Common myeloid progenitor, CD34-positive (primary cell): ENCODE measurements at regions not wholly inside any gene's neighbourhood (a gene's known extent, or its start where the extent isn't known, plus 50 kb on each side); places are given as distances from the start of the nearest gene placed in this dataset.
"Not testable (repeated sequence)": the region's sequence is repeated elsewhere in the genome, so short reads cannot be mapped to it uniquely, and the experiment has no call there.

Experiments used
- CTCF ChIA-PET: fragments of 350-600 bp; sonication (Branson Sonifier 250); formaldehyde crosslinking; loops from one replicate; lab custom pipeline; 2021; ENCODE audit warnings: antibody characterized with exemption; lab: Charles Lee
- POLR2A ChIA-PET: fragments of 350-600 bp; sonication (Branson Sonifier 250); formaldehyde crosslinking; loops from one replicate; lab custom pipeline; 2021; ENCODE audit warnings: antibody characterized with exemption; lab: Charles Lee
- DNase-seq, 3 donors: peaks; one replicate each; pipeline versions ENCODE4 v3.0.0 to v3.0.0-alpha.2; 2013
- H3K27ac ChIP-seq, 2 experiments: 1 replicate in 1 of 2; 2 replicates in 1 of 2; pipeline ENCODE4 v1.7.0; 2013; ENCODE audit warnings: inconsistent platforms in 2 of 2, low read length in 2 of 2, mild to moderate bottlenecking in 2 of 2, low read depth in 1 of 2, moderate library complexity in 1 of 2; ENCODE audit not compliant: severe bottlenecking in 2 of 2, insufficient read depth in 1 of 2, poor library complexity in 1 of 2
- H3K27me3 ChIP-seq, 5 experiments: replicated peaks in 2 of 5; 1 replicate in 3 of 5; 2 replicates in 2 of 5; pipeline versions ENCODE4 v1.6.1 to v1.7.0; 2013; ENCODE audit warnings: low read length in 4 of 5, mild to moderate bottlenecking in 2 of 5, moderate library complexity in 2 of 5, inconsistent platforms in 1 of 5; ENCODE audit not compliant: insufficient read depth in 5 of 5, control insufficient read depth in 4 of 5
- H3K36me3 ChIP-seq, 4 experiments: 1 replicate in 2 of 4; 2 replicates in 2 of 4; pipeline versions ENCODE4 v1.6.1 to v1.7.0; 2013; ENCODE audit warnings: low read length in 3 of 4, control low read depth in 1 of 4, mild to moderate bottlenecking in 1 of 4; ENCODE audit not compliant: control insufficient read depth in 4 of 4, insufficient read depth in 4 of 4
- H3K4me1 ChIP-seq, 4 experiments: 1 replicate in 3 of 4; 2 replicates in 1 of 4; pipeline versions ENCODE4 v1.6.1 to v1.7.1; 2013; ENCODE audit warnings: low read length in 3 of 4, mild to moderate bottlenecking in 3 of 4, control low read depth in 1 of 4, inconsistent platforms in 1 of 4, moderate library complexity in 1 of 4; ENCODE audit not compliant: control insufficient read depth in 4 of 4, insufficient read depth in 4 of 4; ENCODE audit errors: control extremely low read depth in 1 of 4
- H3K4me3 ChIP-seq, 7 experiments: 1 replicate in 4 of 7; 2 replicates in 3 of 7; pipeline versions ENCODE4 v1.5.1 to v1.7.0; 2013; ENCODE audit warnings: mild to moderate bottlenecking in 7 of 7, low read length in 6 of 7, moderate library complexity in 6 of 7, inconsistent platforms in 2 of 7, low read depth in 2 of 7, control low read depth in 1 of 7; ENCODE audit not compliant: insufficient read depth in 4 of 7, control insufficient read depth in 1 of 7; ENCODE audit errors: extremely low read depth in 1 of 7
- H3K9me3 ChIP-seq, 5 experiments: 1 replicate in 4 of 5; 2 replicates in 1 of 5; pipeline versions ENCODE4 v1.6.1 to v1.7.1; 2013; ENCODE audit warnings: low read length in 4 of 5, mild to moderate bottlenecking in 2 of 5, inconsistent platforms in 1 of 5, low read depth in 1 of 5, moderate library complexity in 1 of 5; ENCODE audit not compliant: control insufficient read depth in 4 of 5, insufficient read depth in 2 of 5; ENCODE audit errors: control extremely low read depth in 1 of 5
- WGBS: methylation state at CpG from one replicate; pipeline ENCODE4 v1.1.5; 2013; ENCODE audit not compliant: insufficient coverage; 5-methylcytosine and 5-hydroxymethylcytosine counted together

GRCh38 chr1:3999514-3999913 lies 99.4 kb upstream of the C1orf174 start:
- H3K27ac ChIP-seq, H3K4me1 ChIP-seq, DNase-seq, H3K9me3 ChIP-seq, H3K4me3 ChIP-seq, H3K36me3 ChIP-seq, POLR2A ChIA-PET, CTCF ChIA-PET: not testable (repeated sequence)
- WGBS: 6% methylated on average over 6 of the region's 19 CpGs
- peaks cover 0 to 55% (median 6%) of the 10 kb centered on the region in 5 experiments for H3K27me3 ChIP-seq

GRCh38 chr1:3999941-4000735 lies 100.1 kb upstream of the C1orf174 start:
- Histone ChIP-seq H3K9me3 (no peaks in the 10 kb centered on the region), H3K27ac (no peak overlapping the region), H3K36me3 (no peaks in the 10 kb centered on the region), H3K27me3 (peaks cover 0 to 52% (median 6%) of the 10 kb centered on the region in 5 experiments), H3K4me3 (no peak overlapping the region), H3K4me1 (peaks cover 0 to 3% (median 1%) of the 10 kb centered on the region in 4 experiments)
- POLR2A ChIA-PET: no interaction called here
- 52% methylated on average over 10 of the region's 21 CpGs for WGBS
- DNase-seq: peak in 2 of 3 donors; percentile 10 to 26
- CTCF ChIA-PET: no interaction called here

- no peaks in the 10 kb centered on the region for H3K9me3 ChIP-seq
- WGBS: 92% methylated on average over 17 of the region's 17 CpGs
- no peak overlapping the region for H3K4me3 ChIP-seq
- no peak overlapping the region for H3K27ac ChIP-seq
- H3K27me3 ChIP-seq: peaks cover 0 to 50% (median 6%) of the 10 kb centered on the region in 5 experiments
- ChIA-PET CTCF (no interaction called here), POLR2A (no interaction called here)
- H3K4me1 ChIP-seq: peaks cover 0 to 3% (median 1%) of the 10 kb centered on the region in 4 experiments
- DNase-seq: no peak
- H3K36me3 ChIP-seq: no peaks in the 10 kb centered on the region
Measured at GRCh38 chr1:4000811-4001251, 100.8 kb upstream of the C1orf174 start.

- Histone ChIP-seq H3K4me3 (no peak overlapping the region), H3K27ac (no peak overlapping the region), H3K9me3 (peaks cover 0 to 4% (median 0%) of the 10 kb centered on the region in 5 experiments), H3K36me3 (no peaks in the 10 kb centered on the region), H3K27me3 (peaks cover 0 to 47% (median 6%) of the 10 kb centered on the region in 5 experiments), H3K4me1 (peaks cover 0 to 3% (median 1%) of the 10 kb centered on the region in 4 experiments)
- CTCF ChIA-PET: no interaction called here
- POLR2A ChIA-PET: no interaction called here
- WGBS: 100% methylated on average over 9 of the region's 10 CpGs
- no peak for DNase-seq
Measured at GRCh38 chr1:4001461-4001860, 101.4 kb upstream of the C1orf174 start.

- Histone ChIP-seq H3K4me1 (peaks cover 0 to 3% (median 1%) of the 10 kb centered on the region in 4 experiments), H3K27me3 (peaks cover 0 to 47% (median 6%) of the 10 kb centered on the region in 5 experiments), H3K27ac (no peak overlapping the region), H3K4me3 (no peak overlapping the region), H3K9me3 (peaks cover 0 to 9% (median 0%) of the 10 kb centered on the region in 5 experiments), H3K36me3 (no peaks in the 10 kb centered on the region)
- ChIA-PET CTCF (no interaction called here), POLR2A (no interaction called here)
- DNase-seq: no peak
- 90% methylated on average over 10 of the region's 13 CpGs for WGBS
Measured at GRCh38 chr1:4002061-4002521, 102.0 kb upstream of the C1orf174 start.

GRCh38 chr1:4002741-4003140 lies 102.7 kb upstream of the C1orf174 start:
- H3K9me3 ChIP-seq: peaks cover 0 to 10% (median 2%) of the 10 kb centered on the region in 5 experiments
- no peak for DNase-seq
- WGBS: 88% methylated on average over 9 of the region's 10 CpGs
- H3K27ac ChIP-seq: no peak overlapping the region
- H3K36me3 ChIP-seq: no peaks in the 10 kb centered on the region
- peaks cover 0 to 42% (median 6%) of the 10 kb centered on the region in 5 experiments for H3K27me3 ChIP-seq
- H3K4me1 ChIP-seq: peaks cover 0 to 3% (median 1%) of the 10 kb centered on the region in 4 experiments
- CTCF ChIA-PET: no interaction called here
- POLR2A ChIA-PET: no interaction called here
- no peak overlapping the region for H3K4me3 ChIP-seq

GRCh38 chr1:4003846-4004505 lies 103.9 kb upstream of the C1orf174 start:
- H3K27ac ChIP-seq: no peak overlapping the region
- POLR2A ChIA-PET: no interaction called here
- WGBS: 90% methylated on average over 19 of the region's 20 CpGs
- CTCF ChIA-PET: no interaction called here
- H3K4me3 ChIP-seq: no peak overlapping the region
- no peak for DNase-seq
- H3K27me3 ChIP-seq: peaks cover 0 to 30% (median 6%) of the 10 kb centered on the region in 5 experiments
- no peaks in the 10 kb centered on the region for H3K36me3 ChIP-seq
- peaks cover 0 to 3% (median 1%) of the 10 kb centered on the region in 4 experiments for H3K4me1 ChIP-seq
- H3K9me3 ChIP-seq: peaks cover 0 to 17% (median 5%) of the 10 kb centered on the region in 5 experiments
